ENCODE measurements at regions not wholly inside any gene's neighbourhood (a gene's known extent, or its start where the extent isn't known, plus 50 kb on each side); places are given as distances from the start of the nearest gene placed in this dataset.

- TF ChIP-seq TAF1 (IDR thresholded peaks at IDR 0.05; ENCODE audit: low read depth), result no peak
- TF ChIP-seq EP300 (IDR thresholded peaks at IDR 0.05; ENCODE audit: borderline replicate concordance), result no peak
- no peak for TF ChIP-seq REST (IDR thresholded peaks at IDR 0.05; ENCODE audit: low read depth)
- TF ChIP-seq RAD21 (IDR thresholded peaks at IDR 0.05; ENCODE audit: low read depth), result no peak
- TF ChIP-seq FOXM1 (IDR thresholded peaks at IDR 0.05; ENCODE audit: borderline replicate concordance, low read depth), result no peak
- no peak for TF ChIP-seq USF1 (IDR thresholded peaks at IDR 0.05)
- no peak for TF ChIP-seq TEAD4 (IDR thresholded peaks at IDR 0.05)
- TF ChIP-seq TCF12 (IDR thresholded peaks at IDR 0.05; ENCODE audit: low read depth), result no peak
- TF ChIP-seq YY1 (IDR thresholded peaks at IDR 0.05; ENCODE audit: low read depth), result no peak
- no peak for TF ChIP-seq CEBPB (IDR thresholded peaks at IDR 0.05)
- no peak for TF ChIP-seq MAX (IDR thresholded peaks at IDR 0.05)
- no peak for TF ChIP-seq NFIC (IDR thresholded peaks at IDR 0.05)
- no peak for TF ChIP-seq CREB1 (IDR thresholded peaks at IDR 0.05; ENCODE audit: low read depth)
- TF ChIP-seq EGR1 (IDR thresholded peaks at IDR 0.05), result no peak
Measured at GRCh38 chr16:51271156-51271701, 120.2 kb upstream of the SALL1 start.
